Progenitor cell of endocrine pancreas (in vitro differentiated cells): ENCODE measurements at regions not wholly inside any gene's neighbourhood (a gene's known extent, or its start where the extent isn't known, plus 50 kb on each side); places are given as distances from the start of the nearest gene placed in this dataset.

Experiments
- DNase-seq: peaks from one replicate; pipeline ENCODE4 v3.0.0; 2021; ENCODE audit warnings: low spot score; ENCODE audit not compliant: unreplicated experiment
- H3K27ac Mint-ChIP-seq: 2 replicates; pipeline ENCODE4 v1.8.0; 2021; ENCODE audit warnings: mild to moderate bottlenecking, moderate library complexity, mixed read lengths
- H3K27me3 Mint-ChIP-seq: 2 replicates; pipeline ENCODE4 v1.8.0; 2021; ENCODE audit warnings: mixed read lengths
- H3K36me3 Mint-ChIP-seq: 2 replicates; pipeline ENCODE4 v1.8.0; 2022; ENCODE audit warnings: mixed read lengths; ENCODE audit not compliant: insufficient read depth
- H3K4me1 Mint-ChIP-seq: 2 replicates; pipeline ENCODE4 v1.8.0; 2021; ENCODE audit warnings: low read depth, mixed read lengths
- H3K4me3 Mint-ChIP-seq: 2 replicates; pipeline ENCODE4 v1.8.0; 2021; ENCODE audit warnings: low read depth, mild to moderate bottlenecking, moderate library complexity, mixed read lengths
- H3K9me3 Mint-ChIP-seq: 2 replicates; pipeline ENCODE4 v1.8.0; 2021; ENCODE audit warnings: low read depth, mixed read lengths
- CTCF ChIP-seq: fragments of 200-600 bp; sonication (generic); IDR thresholded peaks from one replicate; pipeline ENCODE4 v1.5.0; 2021; ENCODE audit warnings: antibody characterized with exemption, mild to moderate bottlenecking; ENCODE audit not compliant: unreplicated experiment

GRCh38 chr4:129359461-129359860 lies 263.5 kb downstream of the C4orf33 start:
- no peaks in the 10 kb centered on the region for H3K9me3 Mint-ChIP-seq
- peaks cover 1% of the 10 kb centered on the region for H3K4me1 Mint-ChIP-seq
- H3K36me3 Mint-ChIP-seq: no peaks in the 10 kb centered on the region
- TF ChIP-seq CTCF: no peak
- H3K27me3 Mint-ChIP-seq: peaks cover 2% of the 10 kb centered on the region
- no peak overlapping the region for H3K27ac Mint-ChIP-seq
- H3K4me3 Mint-ChIP-seq: no peak overlapping the region
- DNase-seq: no peak

GRCh38 chr4:129362691-129363274 lies 266.8 kb downstream of the C4orf33 start:
- peak; percentile 27 for DNase-seq
- Mint-ChIP-seq H3K4me3 (no peak overlapping the region), H3K36me3 (no peaks in the 10 kb centered on the region), H3K27me3 (no peaks in the 10 kb centered on the region), H3K4me1 (peaks cover 1% of the 10 kb centered on the region), H3K9me3 (no peaks in the 10 kb centered on the region), H3K27ac (no peak overlapping the region)
- peak; percentile 95 for TF ChIP-seq CTCF

- TF ChIP-seq CTCF: no peak
- H3K9me3 Mint-ChIP-seq: no peaks in the 10 kb centered on the region
- H3K4me3 Mint-ChIP-seq: no peak overlapping the region
- no peak overlapping the region for H3K27ac Mint-ChIP-seq
- DNase-seq: no peak
- H3K4me1 Mint-ChIP-seq: peaks cover 3% of the 10 kb centered on the region
- H3K36me3 Mint-ChIP-seq: no peaks in the 10 kb centered on the region
- no peaks in the 10 kb centered on the region for H3K27me3 Mint-ChIP-seq
These were observed 268.9 kb downstream of the C4orf33 start for GRCh38 chr4:129364747-129365452.

GRCh38 chr4:129369361-129370010 lies 273.5 kb downstream of the C4orf33 start:
- no peak for TF ChIP-seq CTCF
- Mint-ChIP-seq H3K4me1 (peaks cover 4% of the 10 kb centered on the region), H3K4me3 (no peak overlapping the region), H3K36me3 (no peaks in the 10 kb centered on the region), H3K27ac (no peak overlapping the region), H3K9me3 (no peaks in the 10 kb centered on the region), H3K27me3 (no peaks in the 10 kb centered on the region)
- DNase-seq: no peak

GRCh38 chr4:129371065-129371464 lies 275.1 kb downstream of the C4orf33 start:
- Mint-ChIP-seq H3K4me1 (peaks cover 7% of the 10 kb centered on the region), H3K36me3 (no peaks in the 10 kb centered on the region), H3K9me3 (no peaks in the 10 kb centered on the region), H3K27me3 (no peaks in the 10 kb centered on the region), H3K4me3 (no peak overlapping the region), H3K27ac (no peak overlapping the region)
- DNase-seq: no peak
- TF ChIP-seq CTCF: no peak
